ENCODE measurements at regions not wholly inside any gene's neighbourhood (a gene's known extent, or its start where the extent isn't known, plus 50 kb on each side); places are given as distances from the start of the nearest gene placed in this dataset.

- H3K36me3 ChIP-seq (ENCODE audit: control insufficient read depth, insufficient read depth, low read length) = peaks cover 5% of the 10 kb centered on the region
- no peaks in the 10 kb centered on the region for H3K9me3 ChIP-seq (ENCODE audit: control insufficient read depth, insufficient read depth, low read length)
- WGBS (ENCODE audit: insufficient coverage) = 100% methylated on average over 2 of the region's 2 CpGs
- no peaks in the 10 kb centered on the region for H3K27me3 ChIP-seq (ENCODE audit: control insufficient read depth, insufficient read depth, low read length)
- no peak overlapping the region for H3K27ac ChIP-seq (ENCODE audit: low read depth, low read length)
- no peak overlapping the region for H3K4me3 ChIP-seq (ENCODE audit: low read depth, low read length)
- DNase-seq (ENCODE audit: low read depth in 4 of 6, low spot score in 6 of 6) = no peak
- H3K4me1 ChIP-seq (ENCODE audit: control insufficient read depth, insufficient read depth, low read length) = no peaks in the 10 kb centered on the region
Observed at GRCh38 chr15:62727501-62727900, 315.0 kb upstream of the TPM1 start.

- no CpG with 5 or more reads among the region's 3 CpGs for WGBS (ENCODE audit: insufficient coverage)
- no peak for DNase-seq (ENCODE audit: low read depth in 4 of 6, low spot score in 6 of 6)
- no peak overlapping the region for H3K27ac ChIP-seq (ENCODE audit: low read depth, low read length)
- no peaks in the 10 kb centered on the region for H3K4me1 ChIP-seq (ENCODE audit: control insufficient read depth, insufficient read depth, low read length)
- H3K27me3 ChIP-seq (ENCODE audit: control insufficient read depth, insufficient read depth, low read length) = no peaks in the 10 kb centered on the region
- H3K4me3 ChIP-seq (ENCODE audit: low read depth, low read length) = no peak overlapping the region
- peaks cover 5% of the 10 kb centered on the region for H3K36me3 ChIP-seq (ENCODE audit: control insufficient read depth, insufficient read depth, low read length)
- no peaks in the 10 kb centered on the region for H3K9me3 ChIP-seq (ENCODE audit: control insufficient read depth, insufficient read depth, low read length)
Observed at GRCh38 chr15:62730825-62731224, 311.7 kb upstream of the TPM1 start.

GRCh38 chr15:62732078-62732477 lies 310.5 kb upstream of the TPM1 start:
- no peak overlapping the region for H3K27ac ChIP-seq (ENCODE audit: low read depth, low read length)
- no peaks in the 10 kb centered on the region for H3K4me1 ChIP-seq (ENCODE audit: control insufficient read depth, insufficient read depth, low read length)
- no peaks in the 10 kb centered on the region for H3K9me3 ChIP-seq (ENCODE audit: control insufficient read depth, insufficient read depth, low read length)
- peaks cover 6% of the 10 kb centered on the region for H3K36me3 ChIP-seq (ENCODE audit: control insufficient read depth, insufficient read depth, low read length)
- H3K27me3 ChIP-seq (ENCODE audit: control insufficient read depth, insufficient read depth, low read length) = no peaks in the 10 kb centered on the region
- DNase-seq (ENCODE audit: low read depth in 4 of 6, low spot score in 6 of 6) = no peak
- no peak overlapping the region for H3K4me3 ChIP-seq (ENCODE audit: low read depth, low read length)
- 100% methylated on average over 1 of the region's 3 CpGs for WGBS (ENCODE audit: insufficient coverage)

GRCh38 chr15:62734706-62735105 lies 307.8 kb upstream of the TPM1 start:
- no peaks in the 10 kb centered on the region for H3K27me3 ChIP-seq (ENCODE audit: control insufficient read depth, insufficient read depth, low read length)
- peaks cover 17% of the 10 kb centered on the region for H3K36me3 ChIP-seq (ENCODE audit: control insufficient read depth, insufficient read depth, low read length)
- DNase-seq (ENCODE audit: low read depth in 4 of 6, low spot score in 6 of 6) = peak in 2 of 6 donors; percentile 36 to 63
- H3K27ac ChIP-seq (ENCODE audit: low read depth, low read length) = peak overlapping the region; percentile 7
- no peaks in the 10 kb centered on the region for H3K9me3 ChIP-seq (ENCODE audit: control insufficient read depth, insufficient read depth, low read length)
- no peak overlapping the region for H3K4me3 ChIP-seq (ENCODE audit: low read depth, low read length)
- WGBS (ENCODE audit: insufficient coverage) = 0% methylated on average over 1 of the region's 5 CpGs
- peaks cover 5% of the 10 kb centered on the region for H3K4me1 ChIP-seq (ENCODE audit: control insufficient read depth, insufficient read depth, low read length)

GRCh38 chr15:62736756-62737155 lies 305.8 kb upstream of the TPM1 start:
- WGBS (ENCODE audit: insufficient coverage) = 96% methylated on average over 14 of the region's 14 CpGs
- Histone ChIP-seq H3K36me3 (ENCODE audit: control insufficient read depth, insufficient read depth, low read length) (peaks cover 17% of the 10 kb centered on the region), H3K4me1 (ENCODE audit: control insufficient read depth, insufficient read depth, low read length) (peaks cover 14% of the 10 kb centered on the region), H3K27me3 (ENCODE audit: control insufficient read depth, insufficient read depth, low read length) (no peaks in the 10 kb centered on the region), H3K27ac (ENCODE audit: low read depth, low read length) (no peak overlapping the region), H3K9me3 (ENCODE audit: control insufficient read depth, insufficient read depth, low read length) (no peaks in the 10 kb centered on the region), H3K4me3 (ENCODE audit: low read depth, low read length) (no peak overlapping the region)
- DNase-seq (ENCODE audit: low read depth in 4 of 6, low spot score in 6 of 6) = no peak

GRCh38 chr15:62737551-62737950 lies 305.0 kb upstream of the TPM1 start:
- no peaks in the 10 kb centered on the region for H3K9me3 ChIP-seq (ENCODE audit: control insufficient read depth, insufficient read depth, low read length)
- peaks cover 17% of the 10 kb centered on the region for H3K36me3 ChIP-seq (ENCODE audit: control insufficient read depth, insufficient read depth, low read length)
- no peaks in the 10 kb centered on the region for H3K27me3 ChIP-seq (ENCODE audit: control insufficient read depth, insufficient read depth, low read length)
- WGBS (ENCODE audit: insufficient coverage) = no CpG with 5 or more reads among the region's 4 CpGs
- H3K27ac ChIP-seq (ENCODE audit: low read depth, low read length) = no peak overlapping the region
- DNase-seq (ENCODE audit: low read depth in 4 of 6, low spot score in 6 of 6) = no peak
- H3K4me3 ChIP-seq (ENCODE audit: low read depth, low read length) = no peak overlapping the region
- peaks cover 15% of the 10 kb centered on the region for H3K4me1 ChIP-seq (ENCODE audit: control insufficient read depth, insufficient read depth, low read length)

- H3K4me1 ChIP-seq (ENCODE audit: control insufficient read depth, insufficient read depth, low read length) = peaks cover 25% of the 10 kb centered on the region
- H3K27me3 ChIP-seq (ENCODE audit: control insufficient read depth, insufficient read depth, low read length) = no peaks in the 10 kb centered on the region
- no peak for DNase-seq (ENCODE audit: low read depth in 4 of 6, low spot score in 6 of 6)
- H3K9me3 ChIP-seq (ENCODE audit: control insufficient read depth, insufficient read depth, low read length) = no peaks in the 10 kb centered on the region
- peaks cover 22% of the 10 kb centered on the region for H3K36me3 ChIP-seq (ENCODE audit: control insufficient read depth, insufficient read depth, low read length)
- 76% methylated on average over 4 of the region's 4 CpGs for WGBS (ENCODE audit: insufficient coverage)
- H3K4me3 ChIP-seq (ENCODE audit: low read depth, low read length) = no peak overlapping the region
- no peak overlapping the region for H3K27ac ChIP-seq (ENCODE audit: low read depth, low read length)
Observed at GRCh38 chr15:62739082-62739481, 303.5 kb upstream of the TPM1 start.

GRCh38 chr15:62739507-62739906 lies 303.0 kb upstream of the TPM1 start:
- H3K36me3 ChIP-seq (ENCODE audit: control insufficient read depth, insufficient read depth, low read length) = peaks cover 24% of the 10 kb centered on the region
- no peak for DNase-seq (ENCODE audit: low read depth in 4 of 6, low spot score in 6 of 6)
- 94% methylated on average over 2 of the region's 3 CpGs for WGBS (ENCODE audit: insufficient coverage)
- H3K4me3 ChIP-seq (ENCODE audit: low read depth, low read length) = no peak overlapping the region
- H3K9me3 ChIP-seq (ENCODE audit: control insufficient read depth, insufficient read depth, low read length) = no peaks in the 10 kb centered on the region
- H3K27ac ChIP-seq (ENCODE audit: low read depth, low read length) = no peak overlapping the region
- H3K27me3 ChIP-seq (ENCODE audit: control insufficient read depth, insufficient read depth, low read length) = no peaks in the 10 kb centered on the region
- peaks cover 25% of the 10 kb centered on the region for H3K4me1 ChIP-seq (ENCODE audit: control insufficient read depth, insufficient read depth, low read length)

- DNase-seq (ENCODE audit: low read depth in 4 of 6, low spot score in 6 of 6) = peak in 3 of 6 donors; percentile 51 to 83 (median 75)
- Histone ChIP-seq H3K27ac (ENCODE audit: low read depth, low read length) (no peak overlapping the region), H3K4me1 (ENCODE audit: control insufficient read depth, insufficient read depth, low read length) (peaks cover 25% of the 10 kb centered on the region), H3K36me3 (ENCODE audit: control insufficient read depth, insufficient read depth, low read length) (peaks cover 24% of the 10 kb centered on the region), H3K4me3 (ENCODE audit: low read depth, low read length) (no peak overlapping the region), H3K9me3 (ENCODE audit: control insufficient read depth, insufficient read depth, low read length) (no peaks in the 10 kb centered on the region), H3K27me3 (ENCODE audit: control insufficient read depth, insufficient read depth, low read length) (no peaks in the 10 kb centered on the region)
- WGBS (ENCODE audit: insufficient coverage) = 35% methylated on average over 12 of the region's 15 CpGs
Observed at GRCh38 chr15:62740141-62741004, 302.2 kb upstream of the TPM1 start.

GRCh38 chr15:62741106-62741505 lies 301.4 kb upstream of the TPM1 start:
- no peak for DNase-seq (ENCODE audit: low read depth in 4 of 6, low spot score in 6 of 6)
- WGBS (ENCODE audit: insufficient coverage) = 100% methylated on average over 1 of the region's 2 CpGs
- H3K9me3 ChIP-seq (ENCODE audit: control insufficient read depth, insufficient read depth, low read length) = no peaks in the 10 kb centered on the region
- H3K36me3 ChIP-seq (ENCODE audit: control insufficient read depth, insufficient read depth, low read length) = peaks cover 24% of the 10 kb centered on the region
- no peak overlapping the region for H3K27ac ChIP-seq (ENCODE audit: low read depth, low read length)
- H3K4me1 ChIP-seq (ENCODE audit: control insufficient read depth, insufficient read depth, low read length) = peaks cover 25% of the 10 kb centered on the region
- no peak overlapping the region for H3K4me3 ChIP-seq (ENCODE audit: low read depth, low read length)
- no peaks in the 10 kb centered on the region for H3K27me3 ChIP-seq (ENCODE audit: control insufficient read depth, insufficient read depth, low read length)
